GM19324 (cell line): ENCODE measurements at regions not wholly inside any gene's neighbourhood (a gene's known extent, or its start where the extent isn't known, plus 50 kb on each side); places are given as distances from the start of the nearest gene placed in this dataset.

ENCODE experiments used
- ATAC-seq: cut with Tn5 transposase; IDR thresholded peaks from one replicate; pipeline ENCODE4 v1.9.1; 2021; ENCODE audit warnings: mild to moderate bottlenecking, moderate library complexity; ENCODE audit not compliant: unreplicated experiment, low FRiP score

GRCh38 chr10:130545697-130546096 is 409.5 kb downstream of the GLRX3 start:
- ATAC-seq, result no peak

GRCh38 chr10:130546841-130547240 is 410.6 kb downstream of the GLRX3 start:
- no peak for ATAC-seq

GRCh38 chr10:130547368-130547767 is 411.2 kb downstream of the GLRX3 start:
- no peak for ATAC-seq

GRCh38 chr10:130550952-130551674 is 414.9 kb downstream of the GLRX3 start:
- ATAC-seq, result no peak

- ATAC-seq, result no peak
These were observed 415.5 kb downstream of the GLRX3 start for GRCh38 chr10:130551676-130552075.

GRCh38 chr10:130553826-130554225 is 417.6 kb downstream of the GLRX3 start:
- no peak for ATAC-seq

GRCh38 chr10:130554701-130555410 is 418.7 kb downstream of the GLRX3 start:
- ATAC-seq, result no peak

- no peak for ATAC-seq
These were observed 419.2 kb downstream of the GLRX3 start for GRCh38 chr10:130555411-130555750.

- ATAC-seq, result no peak
These were observed 421.1 kb downstream of the GLRX3 start for GRCh38 chr10:130557181-130557845.

- no peak for ATAC-seq
These were observed 422.8 kb downstream of the GLRX3 start for GRCh38 chr10:130558746-130559546.

- ATAC-seq, result no peak
These were observed 423.3 kb downstream of the GLRX3 start for GRCh38 chr10:130559547-130559880.

- no peak for ATAC-seq
These were observed 423.9 kb downstream of the GLRX3 start for GRCh38 chr10:130560116-130560515.

- ATAC-seq, result no peak
These were observed 424.4 kb downstream of the GLRX3 start for GRCh38 chr10:130560573-130560972.

GRCh38 chr10:130561681-130562080 is 425.5 kb downstream of the GLRX3 start:
- no peak for ATAC-seq

GRCh38 chr10:130567011-130567410 is 430.8 kb downstream of the GLRX3 start:
- no peak for ATAC-seq

GRCh38 chr10:130567436-130567835 is 431.2 kb downstream of the GLRX3 start:
- no peak for ATAC-seq

- ATAC-seq, result no peak
These were observed 432.1 kb downstream of the GLRX3 start for GRCh38 chr10:130568246-130568645.

- ATAC-seq, result no peak
These were observed 433.9 kb downstream of the GLRX3 start for GRCh38 chr10:130570074-130570473.

GRCh38 chr10:130571674-130572073 is 435.5 kb downstream of the GLRX3 start:
- no peak for ATAC-seq

GRCh38 chr10:130573446-130573845 is 437.3 kb downstream of the GLRX3 start:
- no peak for ATAC-seq

GRCh38 chr10:130575756-130576285 is 439.6 kb downstream of the GLRX3 start:
- ATAC-seq, result no peak
